ENCODE measurements at regions not wholly inside any gene's neighbourhood (a gene's known extent, or its start where the extent isn't known, plus 50 kb on each side); places are given as distances from the start of the nearest gene placed in this dataset.

GRCh38 chr1:191255354-191256054 lies 777.8 kb upstream of the BRINP3 start:
- no peak for ATAC-seq

GRCh38 chr1:191256917-191257316 lies 779.3 kb upstream of the BRINP3 start:
- intact Hi-C loops (cut with micrococcal nuclease) = no loop called here
- peaks cover 19 to 33% of the 10 kb centered on the region in 2 donors for H3K9me3 Mint-ChIP-seq
- Histone ChIP-seq H3K36me3 (ENCODE audit: control insufficient read depth, insufficient read depth, low read length) (no peaks in the 10 kb centered on the region), H3K4me3 (ENCODE audit: low read length) (no peak overlapping the region), H3K4me1 (ENCODE audit: control insufficient read depth, insufficient read depth, low read length) (no peaks in the 10 kb centered on the region), H3K9me3 (ENCODE audit: control insufficient read depth, insufficient read depth, low read length) (peaks cover 5% of the 10 kb centered on the region), H3K27ac (ENCODE audit: low read length) (no peak overlapping the region), H3K27me3 (ENCODE audit: control insufficient read depth, insufficient read depth, low read length) (no peaks in the 10 kb centered on the region)
- no peaks in the 10 kb centered on the region for H3K27me3 Mint-ChIP-seq (ENCODE audit: low read depth in 2 of 2)
- no peak overlapping the region for H3K4me3 Mint-ChIP-seq
- DNase-seq (no peak), ATAC-seq (no peak)
- no peak for TF ChIP-seq CTCF (IDR thresholded peaks at IDR 0.05)
- no peaks in the 10 kb centered on the region for H3K4me1 Mint-ChIP-seq
- peaks cover 18% of the 10 kb centered on the region for H3K36me3 Mint-ChIP-seq
- no peak overlapping the region for H3K27ac Mint-ChIP-seq
- WGBS (ENCODE audit: insufficient coverage) = no CpG with 5 or more reads among the region's 1 CpG

More at GRCh38 chr1:191255354-191256054, 777.8 kb upstream of the BRINP3 start:
- H3K27me3 ChIP-seq (ENCODE audit: control insufficient read depth, insufficient read depth, low read length) = no peaks in the 10 kb centered on the region
- H3K4me1 ChIP-seq (ENCODE audit: control insufficient read depth, insufficient read depth, low read length) = no peaks in the 10 kb centered on the region
- H3K36me3 ChIP-seq (ENCODE audit: control insufficient read depth, insufficient read depth, low read length) = no peaks in the 10 kb centered on the region
- no peak overlapping the region for H3K4me3 ChIP-seq (ENCODE audit: low read length)
- DNase-seq = no peak
- no peak overlapping the region for H3K4me3 Mint-ChIP-seq
- no peak for TF ChIP-seq CTCF (IDR thresholded peaks at IDR 0.05)
- H3K4me1 Mint-ChIP-seq = no peaks in the 10 kb centered on the region
- peaks cover 18% of the 10 kb centered on the region for H3K36me3 Mint-ChIP-seq
- H3K9me3 Mint-ChIP-seq = peaks cover 19 to 36% of the 10 kb centered on the region in 2 donors
- intact Hi-C loops (cut with micrococcal nuclease) = no loop called here
- 92% methylated on average over 2 of the region's 3 CpGs for WGBS (ENCODE audit: insufficient coverage)
- no peaks in the 10 kb centered on the region for H3K27me3 Mint-ChIP-seq (ENCODE audit: low read depth in 2 of 2)
- H3K9me3 ChIP-seq (ENCODE audit: control insufficient read depth, insufficient read depth, low read length) = peaks cover 5% of the 10 kb centered on the region
- no peak overlapping the region for H3K27ac Mint-ChIP-seq
- H3K27ac ChIP-seq (ENCODE audit: low read length) = no peak overlapping the region

GRCh38 chr1:191260056-191260455 lies 782.4 kb upstream of the BRINP3 start:
- TF ChIP-seq CTCF (IDR thresholded peaks at IDR 0.05) = no peak
- ATAC-seq = no peak
- no peaks in the 10 kb centered on the region for H3K4me1 ChIP-seq (ENCODE audit: control insufficient read depth, insufficient read depth, low read length)
- H3K9me3 Mint-ChIP-seq = peaks cover 13 to 22% of the 10 kb centered on the region in 2 donors
- H3K27me3 Mint-ChIP-seq (ENCODE audit: low read depth in 2 of 2) = no peaks in the 10 kb centered on the region
- no peak for DNase-seq
- H3K27ac ChIP-seq (ENCODE audit: low read length) = no peak overlapping the region
- H3K9me3 ChIP-seq (ENCODE audit: control insufficient read depth, insufficient read depth, low read length) = peaks cover 5% of the 10 kb centered on the region
- H3K4me3 ChIP-seq (ENCODE audit: low read length) = no peak overlapping the region
- peaks cover 9% of the 10 kb centered on the region for H3K36me3 Mint-ChIP-seq
- no peaks in the 10 kb centered on the region for H3K36me3 ChIP-seq (ENCODE audit: control insufficient read depth, insufficient read depth, low read length)
- H3K4me3 Mint-ChIP-seq = no peak overlapping the region
- H3K27ac Mint-ChIP-seq = no peak overlapping the region
- WGBS (ENCODE audit: insufficient coverage) = 20% methylated on average over 1 of the region's 1 CpG
- intact Hi-C loops (cut with micrococcal nuclease) = no loop called here
- H3K27me3 ChIP-seq (ENCODE audit: control insufficient read depth, insufficient read depth, low read length) = no peaks in the 10 kb centered on the region
- H3K4me1 Mint-ChIP-seq = no peaks in the 10 kb centered on the region

GRCh38 chr1:191261111-191261510 lies 783.4 kb upstream of the BRINP3 start:
- Mint-ChIP-seq H3K27me3 (ENCODE audit: low read depth in 2 of 2) (no peaks in the 10 kb centered on the region), H3K27ac (no peak overlapping the region), H3K4me3 (no peak overlapping the region), H3K4me1 (no peaks in the 10 kb centered on the region), H3K36me3 (peaks cover 8% of the 10 kb centered on the region), H3K9me3 (peaks cover 10 to 21% of the 10 kb centered on the region in 2 donors)
- TF ChIP-seq CTCF (IDR thresholded peaks at IDR 0.05) = no peak
- ATAC-seq (no peak), DNase-seq (no peak)
- Histone ChIP-seq H3K36me3 (ENCODE audit: control insufficient read depth, insufficient read depth, low read length) (no peaks in the 10 kb centered on the region), H3K27me3 (ENCODE audit: control insufficient read depth, insufficient read depth, low read length) (no peaks in the 10 kb centered on the region), H3K4me3 (ENCODE audit: low read length) (no peak overlapping the region), H3K27ac (ENCODE audit: low read length) (no peak overlapping the region), H3K4me1 (ENCODE audit: control insufficient read depth, insufficient read depth, low read length) (no peaks in the 10 kb centered on the region), H3K9me3 (ENCODE audit: control insufficient read depth, insufficient read depth, low read length) (peaks cover 2% of the 10 kb centered on the region)
- intact Hi-C loops (cut with micrococcal nuclease) = no loop called here
- WGBS (ENCODE audit: insufficient coverage) = 77% methylated on average over 2 of the region's 4 CpGs

All from natural killer cell (primary cell).